Hepatocyte (in vitro differentiated cells): ENCODE measurements at regions not wholly inside any gene's neighbourhood (a gene's known extent, or its start where the extent isn't known, plus 50 kb on each side); places are given as distances from the start of the nearest gene placed in this dataset.

Source experiments
- EZH2 ChIP-seq: fragments of 200-600 bp; sonication (generic); IDR thresholded peaks from 2 replicates; pipeline ENCODE4 v1.6.1; 2016; ENCODE audit warnings: antibody characterized with exemption, mild to moderate bottlenecking, borderline replicate concordance
- EZH2phosphoT487 ChIP-seq: fragments of 200-600 bp; sonication (generic); IDR thresholded peaks from one replicate; pipeline ENCODE4 v1.6.1; 2018; ENCODE audit warnings: antibody characterized with exemption, mild to moderate bottlenecking, low read depth, moderate library complexity; ENCODE audit not compliant: unreplicated experiment, severe bottlenecking
- TF ChIP-seq, protein P1 (sequence below): fragments of 200-600 bp; sonication (generic); IDR thresholded peaks from 2 replicates; pipeline ENCODE4 v1.5.1; 2016; ENCODE audit warnings: antibody characterized with exemption, mild to moderate bottlenecking; ENCODE audit not compliant: poor library complexity

DNA sequence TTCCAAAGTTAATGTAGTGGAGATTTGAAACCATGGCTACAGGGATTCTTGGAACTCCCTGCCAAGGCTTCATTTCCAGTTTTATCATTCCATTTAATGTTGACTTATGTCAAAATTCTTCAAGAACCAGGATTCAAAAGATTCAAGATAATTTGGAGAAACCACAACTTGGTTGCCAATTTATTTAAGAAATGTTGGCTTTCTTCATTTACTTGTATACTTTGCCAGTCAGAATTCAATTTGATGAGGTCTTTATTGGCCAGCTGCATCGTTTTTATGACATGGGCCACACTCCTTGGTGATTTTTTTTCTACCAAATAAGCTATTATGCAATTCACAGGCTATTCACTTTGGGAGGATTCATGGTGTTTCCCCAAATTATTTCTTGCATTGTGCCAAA is 53.1 kb upstream of the RASEF start:
- TF ChIP-seq EZH2 (no peak), EZH2phosphoT487 (no peak)
- TF ChIP-seq, protein P1, sequence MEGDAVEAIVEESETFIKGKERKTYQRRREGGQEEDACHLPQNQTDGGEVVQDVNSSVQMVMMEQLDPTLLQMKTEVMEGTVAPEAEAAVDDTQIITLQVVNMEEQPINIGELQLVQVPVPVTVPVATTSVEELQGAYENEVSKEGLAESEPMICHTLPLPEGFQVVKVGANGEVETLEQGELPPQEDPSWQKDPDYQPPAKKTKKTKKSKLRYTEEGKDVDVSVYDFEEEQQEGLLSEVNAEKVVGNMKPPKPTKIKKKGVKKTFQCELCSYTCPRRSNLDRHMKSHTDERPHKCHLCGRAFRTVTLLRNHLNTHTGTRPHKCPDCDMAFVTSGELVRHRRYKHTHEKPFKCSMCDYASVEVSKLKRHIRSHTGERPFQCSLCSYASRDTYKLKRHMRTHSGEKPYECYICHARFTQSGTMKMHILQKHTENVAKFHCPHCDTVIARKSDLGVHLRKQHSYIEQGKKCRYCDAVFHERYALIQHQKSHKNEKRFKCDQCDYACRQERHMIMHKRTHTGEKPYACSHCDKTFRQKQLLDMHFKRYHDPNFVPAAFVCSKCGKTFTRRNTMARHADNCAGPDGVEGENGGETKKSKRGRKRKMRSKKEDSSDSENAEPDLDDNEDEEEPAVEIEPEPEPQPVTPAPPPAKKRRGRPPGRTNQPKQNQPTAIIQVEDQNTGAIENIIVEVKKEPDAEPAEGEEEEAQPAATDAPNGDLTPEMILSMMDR = no peak
